Panc1 (cell line): ENCODE measurements at regions not wholly inside any gene's neighbourhood (a gene's known extent, or its start where the extent isn't known, plus 50 kb on each side); places are given as distances from the start of the nearest gene placed in this dataset.

Experiments used
- ATAC-seq: fragments of 200-7000 bp; cut with Tn5 transposase; 2 replicates; pipeline ENCODE4 v1.9.1; 2020; ENCODE audit warnings: mild to moderate bottlenecking, moderate library complexity
- BruUV-seq: library from RNA; stranded (reverse); fragments of 400-500 nt; replicated peaks from 2 replicates; lab custom pipeline; 2021; lab: Mats Ljungman, UMichigan
- CTCF ChIA-PET: fragments of 300-600 bp; sonication (Branson Sonifier 250); formaldehyde crosslinking; loops from one replicate; lab custom pipeline; 2022; ENCODE audit warnings: antibody characterized with exemption; lab: Charles Lee
- POLR2A ChIA-PET: fragments of 300-600 bp; sonication (Branson Sonifier 250); formaldehyde crosslinking; loops from one replicate; lab custom pipeline; 2022; ENCODE audit warnings: antibody characterized with exemption; lab: Charles Lee
- DNase-seq: peaks from one replicate; pipeline ENCODE4 v3.0.0-alpha.2; 2010; ENCODE audit warnings: low read depth, low spot score
- H3K27ac ChIP-seq: 2 replicates; pipeline ENCODE4 v1.5.1; 2011; ENCODE audit warnings: mild to moderate bottlenecking, low read length, inconsistent platforms
- H3K27me3 ChIP-seq: fragments of 200-500 bp; sonication (Bioruptor generic); 2 replicates; pipeline ENCODE4 v1.6.0; 2014; ENCODE audit warnings: low read length, inconsistent platforms; ENCODE audit not compliant: control insufficient read depth, insufficient read depth
- H3K36me3 ChIP-seq: fragments of 200-500 bp; sonication (Bioruptor generic); 2 replicates; pipeline ENCODE4 v1.5.1; 2014; ENCODE audit warnings: inconsistent platforms, mild to moderate bottlenecking, low read length, moderate library complexity; ENCODE audit not compliant: control insufficient read depth, insufficient read depth
- H3K4me1 ChIP-seq: 2 replicates; pipeline ENCODE4 v1.5.1; 2011; ENCODE audit warnings: inconsistent platforms, mild to moderate bottlenecking, low read length, moderate library complexity; ENCODE audit not compliant: control insufficient read depth, insufficient read depth
- H3K4me3 ChIP-seq, 2 experiments: 2 replicates each; pipeline ENCODE4 v1.5.1; 2011 to 2012; ENCODE audit warnings: low read depth in 2 of 2, low read length in 2 of 2, mild to moderate bottlenecking in 2 of 2, inconsistent platforms in 1 of 2, moderate library complexity in 1 of 2
- H3K9me3 ChIP-seq: fragments of 200-500 bp; sonication (Bioruptor generic); 2 replicates; pipeline ENCODE4 v1.5.1; 2014; ENCODE audit warnings: low read depth, mild to moderate bottlenecking, inconsistent platforms, low read length, moderate library complexity; ENCODE audit not compliant: control insufficient read depth, insufficient read depth
- POLR2AphosphoS5 ChIP-seq: IDR thresholded peaks from 2 replicates; pipeline ENCODE4 v1.6.1; 2012; ENCODE audit warnings: mild to moderate bottlenecking, low read depth, low read length, moderate library complexity
- SIN3A ChIP-seq: IDR thresholded peaks from 2 replicates; pipeline ENCODE4 v1.6.1; 2012; ENCODE audit warnings: low read depth, mild to moderate bottlenecking, low read length, moderate library complexity, borderline replicate concordance; ENCODE audit not compliant: insufficient read depth
- TCF7L2 ChIP-seq: IDR thresholded peaks from 2 replicates; pipeline ENCODE4 v1.6.1; 2011; ENCODE audit warnings: mild to moderate bottlenecking, low read depth, low read length, inconsistent platforms
- in situ Hi-C: cut with HindIII; loops from 2 replicates; pipeline ENCODE4 v1.10.0; 2016; ENCODE audit warnings: low sequenced_read_pairs, low pct_unique_long_range_greater_than_20kb
- intact Hi-C: fragments of 100-400 bp; cut with micrococcal nuclease; formaldehyde crosslinking; loops from one replicate; pipeline ENCODE4 v1.10.0; 2022; ENCODE audit not compliant: unreplicated experiment
- TF ChIP-seq, protein P1 (sequence below): fragments of 450-650 bp; IDR thresholded peaks from 2 replicates; pipeline ENCODE4 v1.5.1; 2017; ENCODE audit warnings: mild to moderate bottlenecking
- TF ChIP-seq, protein P2 (sequence below), 2 experiments: IDR thresholded peaks; 2 replicates each; pipeline ENCODE4 v1.6.1; 2011 to 2012; ENCODE audit warnings: low read depth in 2 of 2, control low read depth in 1 of 2, low read length in 1 of 2, mild to moderate bottlenecking in 1 of 2, moderate library complexity in 1 of 2; ENCODE audit not compliant: insufficient read depth in 1 of 2

- intact Hi-C loops, result no loop called here
- BruUV-seq, result no TSS peak
- H3K4me3 ChIP-seq, result no peak overlapping the region
- no peak for TF ChIP-seq POLR2AphosphoS5
- TF ChIP-seq SIN3A, result no peak
- no peak for TF ChIP-seq TCF7L2
- TF ChIP-seq, protein P1, sequence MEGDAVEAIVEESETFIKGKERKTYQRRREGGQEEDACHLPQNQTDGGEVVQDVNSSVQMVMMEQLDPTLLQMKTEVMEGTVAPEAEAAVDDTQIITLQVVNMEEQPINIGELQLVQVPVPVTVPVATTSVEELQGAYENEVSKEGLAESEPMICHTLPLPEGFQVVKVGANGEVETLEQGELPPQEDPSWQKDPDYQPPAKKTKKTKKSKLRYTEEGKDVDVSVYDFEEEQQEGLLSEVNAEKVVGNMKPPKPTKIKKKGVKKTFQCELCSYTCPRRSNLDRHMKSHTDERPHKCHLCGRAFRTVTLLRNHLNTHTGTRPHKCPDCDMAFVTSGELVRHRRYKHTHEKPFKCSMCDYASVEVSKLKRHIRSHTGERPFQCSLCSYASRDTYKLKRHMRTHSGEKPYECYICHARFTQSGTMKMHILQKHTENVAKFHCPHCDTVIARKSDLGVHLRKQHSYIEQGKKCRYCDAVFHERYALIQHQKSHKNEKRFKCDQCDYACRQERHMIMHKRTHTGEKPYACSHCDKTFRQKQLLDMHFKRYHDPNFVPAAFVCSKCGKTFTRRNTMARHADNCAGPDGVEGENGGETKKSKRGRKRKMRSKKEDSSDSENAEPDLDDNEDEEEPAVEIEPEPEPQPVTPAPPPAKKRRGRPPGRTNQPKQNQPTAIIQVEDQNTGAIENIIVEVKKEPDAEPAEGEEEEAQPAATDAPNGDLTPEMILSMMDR, result no peak
- TF ChIP-seq, protein P2, sequence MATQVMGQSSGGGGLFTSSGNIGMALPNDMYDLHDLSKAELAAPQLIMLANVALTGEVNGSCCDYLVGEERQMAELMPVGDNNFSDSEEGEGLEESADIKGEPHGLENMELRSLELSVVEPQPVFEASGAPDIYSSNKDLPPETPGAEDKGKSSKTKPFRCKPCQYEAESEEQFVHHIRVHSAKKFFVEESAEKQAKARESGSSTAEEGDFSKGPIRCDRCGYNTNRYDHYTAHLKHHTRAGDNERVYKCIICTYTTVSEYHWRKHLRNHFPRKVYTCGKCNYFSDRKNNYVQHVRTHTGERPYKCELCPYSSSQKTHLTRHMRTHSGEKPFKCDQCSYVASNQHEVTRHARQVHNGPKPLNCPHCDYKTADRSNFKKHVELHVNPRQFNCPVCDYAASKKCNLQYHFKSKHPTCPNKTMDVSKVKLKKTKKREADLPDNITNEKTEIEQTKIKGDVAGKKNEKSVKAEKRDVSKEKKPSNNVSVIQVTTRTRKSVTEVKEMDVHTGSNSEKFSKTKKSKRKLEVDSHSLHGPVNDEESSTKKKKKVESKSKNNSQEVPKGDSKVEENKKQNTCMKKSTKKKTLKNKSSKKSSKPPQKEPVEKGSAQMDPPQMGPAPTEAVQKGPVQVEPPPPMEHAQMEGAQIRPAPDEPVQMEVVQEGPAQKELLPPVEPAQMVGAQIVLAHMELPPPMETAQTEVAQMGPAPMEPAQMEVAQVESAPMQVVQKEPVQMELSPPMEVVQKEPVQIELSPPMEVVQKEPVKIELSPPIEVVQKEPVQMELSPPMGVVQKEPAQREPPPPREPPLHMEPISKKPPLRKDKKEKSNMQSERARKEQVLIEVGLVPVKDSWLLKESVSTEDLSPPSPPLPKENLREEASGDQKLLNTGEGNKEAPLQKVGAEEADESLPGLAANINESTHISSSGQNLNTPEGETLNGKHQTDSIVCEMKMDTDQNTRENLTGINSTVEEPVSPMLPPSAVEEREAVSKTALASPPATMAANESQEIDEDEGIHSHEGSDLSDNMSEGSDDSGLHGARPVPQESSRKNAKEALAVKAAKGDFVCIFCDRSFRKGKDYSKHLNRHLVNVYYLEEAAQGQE (IDR thresholded peaks at IDR 0.05; ENCODE audit: insufficient read depth in 1 of 2, low read depth in 2 of 2, low read length in 1 of 2), result no peak
- no peak overlapping the region for H3K27ac ChIP-seq
- ChIA-PET POLR2A (no interaction called here), CTCF (no interaction called here)
- DNase-seq (no peak), ATAC-seq (no peak)
- no peaks in the 10 kb centered on the region for H3K4me1 ChIP-seq
- H3K36me3 ChIP-seq, result no peaks in the 10 kb centered on the region
- H3K27me3 ChIP-seq, result no peaks in the 10 kb centered on the region
- no peaks in the 10 kb centered on the region for H3K9me3 ChIP-seq
- in situ Hi-C loops, result no loop called here
Observed at GRCh38 chr10:20473023-20473760, 423.9 kb downstream of the NEBL start.

DNA sequence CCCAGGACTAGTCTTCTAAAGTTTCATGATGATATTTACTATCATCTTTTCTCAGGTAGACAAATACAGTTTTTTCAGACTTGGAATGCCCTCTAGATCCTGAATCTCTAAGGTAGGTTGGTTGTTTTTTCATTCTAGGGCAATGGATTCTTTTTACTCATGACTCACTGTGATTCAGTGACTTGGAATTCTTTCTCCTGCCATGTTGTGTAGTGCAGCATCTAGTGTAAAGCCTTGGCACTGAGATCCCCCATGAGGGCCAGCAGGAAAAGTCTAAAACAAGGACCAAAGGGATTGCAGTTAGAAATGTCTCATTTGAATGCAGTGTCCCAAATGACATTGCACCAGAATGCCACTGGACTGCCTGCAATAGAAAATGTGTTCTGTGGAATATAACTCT lies 430.4 kb downstream of the NEBL start:
- ATAC-seq (no peak), DNase-seq (no peak)
- intact Hi-C loops, result no loop called here
- Histone ChIP-seq H3K4me1 (no peaks in the 10 kb centered on the region), H3K9me3 (no peaks in the 10 kb centered on the region), H3K27ac (no peak overlapping the region), H3K4me3 (no peak overlapping the region), H3K27me3 (no peaks in the 10 kb centered on the region), H3K36me3 (no peaks in the 10 kb centered on the region)
- ChIA-PET POLR2A (no interaction called here), CTCF (no interaction called here)
- in situ Hi-C loops, result no loop called here
- BruUV-seq, result no TSS peak
- TF ChIP-seq SIN3A (no peak), POLR2AphosphoS5 (no peak), TCF7L2 (no peak)
- TF ChIP-seq, protein P1, result no peak
- TF ChIP-seq, protein P2 (IDR thresholded peaks at IDR 0.05; ENCODE audit: insufficient read depth in 1 of 2, low read depth in 2 of 2, low read length in 1 of 2), result no peak
